K562 (cell line): ENCODE measurements at regions not wholly inside any gene's neighbourhood (a gene's known extent, or its start where the extent isn't known, plus 50 kb on each side); places are given as distances from the start of the nearest gene placed in this dataset.

Source experiments
- ATAC-seq: fragments of 200-7000 bp; cut with Tn5 transposase; 3 replicates; pipeline ENCODE4 v1.9.1; 2020; ENCODE audit warnings: moderate library complexity
- BruUV-seq: library from RNA; stranded (reverse); fragments of 400-500 nt; replicated peaks from 2 replicates; lab custom pipeline; 2021; lab: Mats Ljungman, UMichigan
- CTCF ChIA-PET: fragments of 300-600 bp; formaldehyde crosslinking; extraction: SDS; loops from one replicate; lab custom pipeline; 2021; ENCODE audit warnings: low intra/inter-chr PET ratio; lab: Yijun Ruan, JAX
- POLR2A ChIA-PET: fragments of 300-600, 350-650 bp; sonication (Branson Sonifier 250); formaldehyde crosslinking; extraction: SDS; loops from one replicate; lab custom pipeline; 2021; ENCODE audit warnings: antibody characterized with exemption, inconsistent platforms; lab: Yijun Ruan, JAX
- DNase-seq, 4 experiments: peaks; one replicate each; pipeline versions ENCODE4 v3.0.0 to v3.0.0-alpha.2; 2011 to 2018; ENCODE audit warnings: low spot score in 3 of 4, mixed read lengths in 3 of 4; ENCODE audit errors: extremely low read depth in 1 of 4
- FAIRE-seq: peaks from 2 replicates; lab custom pipeline; 2011; peaks lifted over from hg19 to GRCh38; lab: Jason Lieb, UNC
- H2AFZ ChIP-seq: 2 replicates; pipeline ENCODE4 v1.6.0; 2011; ENCODE audit warnings: low read depth, low read length, control low read depth, inconsistent platforms
- H3K27ac ChIP-seq: fragments of 200-600 bp; 3 replicates; pipeline ENCODE4 v1.8.0; 2011; ENCODE audit warnings: low read depth, mild to moderate bottlenecking, control low read depth, inconsistent platforms, low read length, moderate library complexity, mixed read lengths; ENCODE audit errors: extremely low read depth
- H3K27me3 ChIP-seq, 2 experiments: fragments of 300-600 bp in 1 of 2; 2 replicates in 1 of 2; 3 replicates in 1 of 2; pipeline versions ENCODE4 v1.6.0 to v1.8.0; 2011; ENCODE audit warnings: inconsistent platforms in 2 of 2, low read length in 2 of 2, mild to moderate bottlenecking in 1 of 2, mixed read lengths in 1 of 2, moderate library complexity in 1 of 2; ENCODE audit not compliant: control insufficient read depth in 2 of 2, insufficient read depth in 2 of 2
- H3K36me3 ChIP-seq: fragments of 300-600 bp; 3 replicates; pipeline ENCODE4 v1.8.0; 2011; ENCODE audit warnings: mild to moderate bottlenecking, low read length, inconsistent platforms; ENCODE audit not compliant: control insufficient read depth, insufficient read depth
- H3K4me1 ChIP-seq, 2 experiments: fragments of 200-600 bp in 1 of 2; replicated peaks in 1 of 2; 2 replicates in 1 of 2; 3 replicates in 1 of 2; pipeline versions ENCODE4 v1.5.1 to v1.8.0; 2011; ENCODE audit warnings: inconsistent platforms in 2 of 2, low read length in 2 of 2, mild to moderate bottlenecking in 1 of 2, mixed read lengths in 1 of 2, moderate library complexity in 1 of 2; ENCODE audit not compliant: control insufficient read depth in 2 of 2, insufficient read depth in 2 of 2
- H3K4me2 ChIP-seq: 2 replicates; pipeline ENCODE4 v1.6.1; 2011; ENCODE audit warnings: low read length, control low read depth, inconsistent platforms, mixed read lengths; ENCODE audit not compliant: insufficient read depth
- H3K4me3 ChIP-seq: fragments of 200-600 bp; sonication (generic), shearing (Covaris generic); 2 replicates; pipeline ENCODE4 v1.5.1; 2016; ENCODE audit warnings: control low read depth, inconsistent platforms
- H3K79me2 ChIP-seq: fragments of 200-600 bp; 3 replicates; pipeline ENCODE4 v1.8.0; 2011; ENCODE audit warnings: low read length, inconsistent platforms; ENCODE audit not compliant: control insufficient read depth, insufficient read depth
- H3K9ac ChIP-seq, 2 experiments: 2 replicates each; pipeline versions ENCODE4 v1.6.0 to v1.6.1; 2011; ENCODE audit warnings: low read depth in 2 of 2, low read length in 2 of 2, control low read depth in 1 of 2, inconsistent platforms in 1 of 2, mild to moderate bottlenecking in 1 of 2, mixed read lengths in 1 of 2; ENCODE audit not compliant: insufficient read depth in 1 of 2
- H3K9me1 ChIP-seq: one replicate; pipeline ENCODE4 v1.6.0; 2011; ENCODE audit warnings: inconsistent platforms, mild to moderate bottlenecking, low read length, moderate library complexity; ENCODE audit not compliant: control insufficient read depth, insufficient read depth
- H3K9me3 ChIP-seq: replicated peaks from 2 replicates; pipeline ENCODE4 v1.5.1; 2011; ENCODE audit warnings: low read depth, low read length, inconsistent platforms; ENCODE audit not compliant: control insufficient read depth, insufficient read depth
- H4K20me1 ChIP-seq: replicated peaks from 2 replicates; pipeline ENCODE4 v1.6.1; 2011; ENCODE audit warnings: low read length, inconsistent platforms, mixed read lengths; ENCODE audit not compliant: control insufficient read depth, insufficient read depth
- CBFB ChIP-seq: sonication (generic); formaldehyde crosslinking; IDR thresholded peaks from 2 replicates; pipeline ENCODE4 v1.4.0; 2020; ENCODE audit warnings: mild to moderate bottlenecking, missing genetic modification reagents
- CBX8 ChIP-seq: fragments of 200-600 bp; sonication (generic); IDR thresholded peaks from 2 replicates; pipeline ENCODE4 v1.6.1; 2012; ENCODE audit warnings: borderline replicate concordance, mixed run types, low read depth, mild to moderate bottlenecking, moderate library complexity, mixed read lengths, low read length, control low read depth, inconsistent platforms; ENCODE audit not compliant: poor library complexity, severe bottlenecking; ENCODE audit errors: extremely low read depth
- CREM ChIP-seq: IDR thresholded peaks from 2 replicates; pipeline ENCODE4 v1.6.1; 2014; ENCODE audit warnings: antibody characterized with exemption, low read depth
- HSF4 ChIP-seq: fragments of 250-450 bp; sonication (Bioruptor Pico); IDR thresholded peaks from 2 replicates; pipeline ENCODE4 v2.1.2; 2022; ENCODE audit warnings: mild to moderate bottlenecking, moderate library complexity, borderline replicate concordance
- MAFK ChIP-seq: IDR thresholded peaks from 2 replicates; pipeline ENCODE4 v1.6.1; 2011; ENCODE audit warnings: low read length, improper control_type of control experiment
- MIER1 ChIP-seq: fragments of 450-650 bp; IDR thresholded peaks from 2 replicates; pipeline ENCODE4 v1.6.1; 2016; ENCODE audit warnings: antibody characterized with exemption, mild to moderate bottlenecking, low read depth
- MTA2 ChIP-seq: fragments of 450-650 bp; IDR thresholded peaks from 2 replicates; pipeline ENCODE4 v1.6.1; 2016; ENCODE audit warnings: low read depth
- NRF1 ChIP-seq, 2 experiments: fragments of 450-650 bp; IDR thresholded peaks in 1 of 2; conservative IDR thresholded peaks in 1 of 2; 2 replicates each; pipeline ENCODE4 v1.6.1; 2014; ENCODE audit warnings: mild to moderate bottlenecking in 2 of 2
- PHF8 ChIP-seq: fragments of 200-600 bp; sonication (generic); IDR thresholded peaks from 2 replicates; pipeline ENCODE4 v1.6.1; 2012; ENCODE audit warnings: mixed run types, mild to moderate bottlenecking, inconsistent platforms, low read length, moderate library complexity, borderline replicate concordance
- POLR2AphosphoS5 ChIP-seq: IDR thresholded peaks from 2 replicates; pipeline ENCODE4 v1.6.1; 2011; ENCODE audit warnings: mild to moderate bottlenecking, low read depth, low read length, moderate library complexity; ENCODE audit not compliant: control insufficient read depth, insufficient read depth
- POLR3A ChIP-seq: IDR thresholded peaks from 2 replicates; pipeline ENCODE4 v1.6.1; 2011; ENCODE audit warnings: borderline replicate concordance, mild to moderate bottlenecking, moderate library complexity; ENCODE audit not compliant: insufficient read length, insufficient read depth; ENCODE audit errors: extremely low read depth
- PRPF4 ChIP-seq: fragments of 200-400 bp; formaldehyde crosslinking; IDR thresholded peaks from one replicate; pipeline ENCODE4 v1.6.1; 2017; ENCODE audit warnings: low read length, low read depth, mild to moderate bottlenecking; ENCODE audit not compliant: insufficient read depth, poor library complexity, severe bottlenecking
- SIRT6 ChIP-seq: IDR thresholded peaks from one replicate; pipeline ENCODE4 v1.6.1; 2012; ENCODE audit warnings: low read depth, mild to moderate bottlenecking, control low read depth, inconsistent platforms, low read length, moderate library complexity
- ZKSCAN3 ChIP-seq: fragments of 250-450 bp; sonication (Bioruptor Pico); IDR thresholded peaks from 2 replicates; pipeline ENCODE4 v1.4.0; 2020
- WGBS: fragments of 100-300 bp; shearing (Covaris generic); methylation state at CpG from one replicate; pipeline ENCODE4 v1.1.6; 2016; ENCODE audit warnings: low coverage, mixed read lengths; ENCODE audit not compliant: insufficient coverage; ENCODE audit errors: missing lambda C conversion rate; 5-methylcytosine and 5-hydroxymethylcytosine counted together
- in situ Hi-C: fragments of 300-500 bp; cut with MboI; formaldehyde crosslinking; loops from 4 replicates; pipeline ENCODE4 v1.15.0; 2018; ENCODE audit warnings: inconsistent platforms, mixed read lengths
- intact Hi-C: fragments of 100-400 bp; cut with micrococcal nuclease; formaldehyde crosslinking; loops from 2 replicates; pipeline ENCODE4 v1.14.2; 2022

GRCh38 chr5:6169660-6170059 is 208.7 kb downstream of the MED10 start:
- ChIA-PET CTCF (no interaction called here), POLR2A (no interaction called here)
- Histone ChIP-seq H3K4me2 (no peak overlapping the region), H3K4me1 (no peaks in the 10 kb centered on the region), H3K27ac (no peak overlapping the region), H3K79me2 (no peaks in the 10 kb centered on the region), H3K36me3 (no peaks in the 10 kb centered on the region), H3K9ac (no peak overlapping the region), H3K4me3 (no peak overlapping the region), H2AFZ (no peak overlapping the region), H3K27me3 (no peaks in the 10 kb centered on the region), H3K9me3 (no peaks in the 10 kb centered on the region), H3K9me1 (no peaks in the 10 kb centered on the region), H4K20me1 (no peaks in the 10 kb centered on the region; the same call in 1 of the 2 replicates)
- WGBS, result under 1% methylated on average over 4 of the region's 4 CpGs
- FAIRE-seq (no peak), DNase-seq (no peak), ATAC-seq (no peak)
- BruUV-seq, result no TSS peak
- TF ChIP-seq HSF4 (CRISPR knock-in tag) (no peak), PHF8 (no peak), POLR3A (no peak), CBX8 (no peak), MIER1 (no peak), MTA2 (no peak), CREM (no peak), NRF1 (conservative IDR thresholded peaks at IDR 0.05 in 1 of 2, IDR thresholded peaks at IDR 0.05 in 1 of 2) (no peak), CBFB (no peak), MAFK (no peak), SIRT6 (no peak), POLR2AphosphoS5 (no peak), PRPF4 (no peak), ZKSCAN3 (CRISPR knock-in tag) (no peak)
- in situ Hi-C loops, result loop anchor here (10.0 kb wide), 1 partner anchor 1955 kb away; no protein-coding TSS in a partner anchor
- intact Hi-C loops, result no loop called here
